ENCODE measurements at regions not wholly inside any gene's neighbourhood (a gene's known extent, or its start where the extent isn't known, plus 50 kb on each side); places are given as distances from the start of the nearest gene placed in this dataset.

DNA sequence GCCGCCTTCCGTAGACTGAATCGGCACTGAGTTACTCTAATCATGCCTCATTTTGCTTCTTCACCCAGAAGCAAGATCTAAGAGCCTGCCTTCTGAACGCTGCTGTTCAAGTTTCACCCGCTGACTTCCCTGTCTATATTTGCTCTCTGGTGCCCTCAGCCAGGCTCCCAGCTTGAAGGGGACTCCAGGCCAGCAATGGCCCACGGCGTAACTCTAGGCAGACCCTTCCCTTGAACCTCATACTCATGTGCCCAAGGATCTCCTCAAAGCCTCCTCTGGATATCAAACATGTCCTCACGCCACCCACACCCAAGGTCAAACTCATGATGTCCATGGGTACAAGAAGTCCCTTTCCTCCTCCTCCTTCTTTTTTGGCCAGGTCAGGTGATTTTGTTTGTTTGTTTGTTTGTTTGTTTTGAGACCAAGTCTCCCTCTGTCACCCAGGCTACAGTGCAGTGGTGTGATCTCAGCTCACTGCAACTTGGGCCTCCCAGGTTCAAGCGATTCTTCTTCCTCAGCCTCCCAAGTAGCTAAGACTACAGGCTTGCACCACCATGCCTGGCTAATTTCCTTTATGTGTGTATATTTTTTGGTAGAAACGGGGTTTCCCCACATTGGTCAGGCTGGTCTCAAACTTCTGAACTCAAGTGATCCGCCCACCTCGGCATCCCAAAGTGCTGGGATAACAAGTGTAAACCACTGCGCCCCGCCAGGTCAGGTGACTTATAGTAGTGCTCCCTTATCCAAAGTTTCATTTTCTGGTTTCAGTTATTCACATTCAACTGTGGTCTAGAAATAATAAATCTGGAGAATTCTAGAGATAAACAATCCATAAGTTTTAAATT is 239.0 kb downstream of the SYK start:
- no peak for DNase-seq (ENCODE audit: low read depth)

DNA sequence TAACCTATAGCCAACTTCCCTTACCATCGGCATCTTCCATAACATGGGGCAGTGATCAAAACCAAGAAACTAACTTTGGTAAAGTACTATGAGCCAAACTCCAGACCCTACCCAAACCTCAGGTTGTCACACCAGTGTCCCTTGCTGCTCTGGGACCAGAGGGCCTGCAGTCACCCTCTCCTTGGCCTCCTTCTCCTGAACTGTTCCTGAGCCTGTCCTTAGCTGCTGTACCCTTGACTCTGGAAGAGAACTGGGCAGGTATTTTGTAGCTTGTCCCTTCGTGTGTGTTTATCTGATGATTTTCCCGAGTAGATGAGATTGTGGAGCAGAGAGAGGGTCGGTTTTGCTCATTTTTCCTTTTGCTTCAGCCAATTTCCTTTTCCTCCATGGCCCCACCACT is 240.4 kb downstream of the SYK start:
- DNase-seq (ENCODE audit: low read depth) = no peak

DNA sequence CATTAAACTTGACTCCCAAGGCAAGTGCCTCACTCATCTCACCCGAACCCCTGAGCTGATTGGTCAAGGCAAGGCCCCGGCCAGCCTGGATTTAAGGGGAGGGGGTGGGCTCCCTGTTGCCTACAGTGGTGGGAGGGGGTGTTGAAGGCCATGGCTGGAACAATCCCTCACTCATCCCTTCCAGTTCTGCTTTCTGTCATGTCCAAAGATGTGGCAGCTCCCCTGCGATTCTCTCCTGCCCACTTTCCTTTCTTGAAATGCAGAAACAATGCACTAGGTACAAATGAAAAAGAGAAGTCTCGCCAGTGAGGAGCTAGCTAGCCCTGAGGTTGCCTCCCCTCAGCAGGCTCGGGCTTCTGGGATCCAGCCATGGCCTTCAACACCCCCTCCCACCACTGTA is 240.9 kb downstream of the SYK start:
- no peak for DNase-seq (ENCODE audit: low read depth)

DNA sequence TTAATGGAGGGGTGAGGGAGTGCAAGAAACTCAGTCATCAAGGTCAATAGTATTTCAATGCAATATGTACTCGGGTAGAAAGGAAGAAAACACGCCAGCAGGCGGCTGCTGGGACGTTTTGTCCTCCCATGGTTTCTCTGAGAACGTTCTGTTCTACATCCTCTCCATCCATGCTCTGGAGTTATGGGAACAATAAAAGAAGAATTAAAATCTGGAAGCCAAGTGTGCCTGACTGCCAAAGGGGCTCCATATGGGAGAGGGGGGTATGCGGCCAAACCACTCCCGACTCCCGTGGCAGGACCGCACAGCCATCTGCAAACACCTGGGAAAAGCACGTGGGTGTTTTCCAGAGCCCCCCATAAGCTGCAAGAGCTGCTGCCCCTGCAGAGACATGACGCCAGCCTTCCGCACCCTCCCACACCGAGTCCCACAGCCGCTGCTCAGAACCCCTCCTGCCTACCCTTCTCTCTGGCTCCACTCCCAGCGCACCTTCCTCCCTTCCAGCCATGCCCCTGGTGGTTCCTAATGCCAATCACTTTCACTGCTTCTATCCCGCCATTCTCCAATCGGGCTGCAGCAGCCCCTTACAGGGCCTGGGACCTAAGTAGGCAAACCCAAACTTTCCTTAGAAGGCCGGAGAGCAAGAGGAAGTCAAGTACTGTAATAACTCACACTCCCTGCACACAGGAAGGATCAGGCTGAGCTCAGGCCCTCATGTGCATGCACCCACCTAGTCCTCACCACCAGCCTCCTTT is 241.6 kb downstream of the SYK start:
- no peak for DNase-seq (ENCODE audit: low read depth)

DNA sequence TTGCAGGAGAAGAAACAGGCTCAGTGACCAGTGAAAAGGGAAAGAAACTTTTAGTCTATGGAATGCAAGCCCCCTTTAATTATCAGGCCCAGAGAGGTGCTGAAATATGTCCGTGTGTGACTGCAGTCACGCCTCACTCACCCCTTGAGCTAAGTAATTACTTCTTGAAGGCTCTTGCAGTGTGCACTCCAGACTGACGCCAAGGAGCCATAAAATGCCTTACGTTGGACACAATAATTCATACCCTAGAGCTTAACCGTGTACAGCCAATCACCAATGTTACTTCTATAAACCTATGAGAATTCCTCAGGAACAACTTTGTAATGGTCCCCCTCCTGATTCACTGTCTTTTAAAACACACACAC is 242.2 kb downstream of the SYK start:
- DNase-seq (ENCODE audit: low read depth) = no peak

DNA sequence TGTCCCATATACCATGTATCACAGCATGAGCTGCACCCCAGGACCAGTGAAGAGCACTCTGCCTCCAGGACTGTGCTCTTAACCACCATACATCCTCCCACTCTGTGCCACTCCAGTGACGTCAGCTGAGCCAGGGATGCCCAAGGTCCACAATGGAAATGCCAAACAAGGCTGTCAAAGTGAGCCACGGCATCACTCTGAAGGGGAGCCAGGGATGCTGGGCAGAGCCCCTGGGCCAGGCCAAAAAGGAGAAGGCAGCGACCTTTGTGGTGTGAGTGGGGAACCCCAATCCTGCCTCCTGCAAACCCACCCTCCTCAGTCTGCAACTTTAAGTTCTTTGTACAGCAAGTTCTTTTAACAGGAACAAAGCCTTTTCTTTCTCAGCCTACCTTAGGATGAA is 242.7 kb downstream of the SYK start:
- no peak for DNase-seq (ENCODE audit: low read depth)

DNA sequence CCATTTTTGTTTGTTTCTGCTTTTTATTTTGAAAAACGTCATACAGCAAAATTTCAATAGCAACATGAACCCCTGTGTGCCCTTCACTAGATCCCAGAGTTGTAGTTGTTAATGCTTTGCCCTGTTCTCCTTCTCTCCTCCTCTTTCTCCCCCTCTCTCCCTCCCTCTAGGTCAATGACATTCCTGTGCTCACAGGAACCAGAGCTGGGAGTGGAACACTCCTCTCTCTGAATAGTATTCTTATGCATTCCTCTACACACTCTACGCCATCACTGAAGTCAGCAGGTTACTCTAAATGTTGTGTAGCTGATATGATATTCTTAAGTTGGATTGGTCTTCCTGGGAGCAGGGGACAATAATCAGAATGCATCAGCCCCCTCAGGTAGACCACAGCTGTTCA is 243.4 kb downstream of the SYK start:
- DNase-seq (ENCODE audit: low read depth) = no peak

DNA sequence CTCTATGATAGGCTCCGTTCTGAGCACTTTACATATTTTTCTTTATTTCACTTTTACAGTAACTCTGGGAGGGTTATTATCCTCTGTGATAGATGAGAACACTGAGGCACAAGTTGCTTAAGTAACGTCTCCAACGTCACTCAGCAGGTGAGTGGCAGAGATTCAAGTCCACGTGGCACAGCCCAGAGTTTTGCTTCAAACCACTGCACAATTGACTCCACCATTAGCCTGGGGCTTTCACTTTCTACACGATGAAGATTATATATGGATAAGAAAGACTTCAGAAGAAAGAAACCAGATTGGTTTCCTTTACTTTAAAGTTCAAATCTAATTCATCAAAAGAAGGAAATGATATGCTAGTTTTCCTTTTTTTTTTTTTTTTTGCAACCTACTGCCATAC is 245.9 kb downstream of the SYK start:
- DNase-seq (ENCODE audit: low read depth) = peak; percentile 33

DNA sequence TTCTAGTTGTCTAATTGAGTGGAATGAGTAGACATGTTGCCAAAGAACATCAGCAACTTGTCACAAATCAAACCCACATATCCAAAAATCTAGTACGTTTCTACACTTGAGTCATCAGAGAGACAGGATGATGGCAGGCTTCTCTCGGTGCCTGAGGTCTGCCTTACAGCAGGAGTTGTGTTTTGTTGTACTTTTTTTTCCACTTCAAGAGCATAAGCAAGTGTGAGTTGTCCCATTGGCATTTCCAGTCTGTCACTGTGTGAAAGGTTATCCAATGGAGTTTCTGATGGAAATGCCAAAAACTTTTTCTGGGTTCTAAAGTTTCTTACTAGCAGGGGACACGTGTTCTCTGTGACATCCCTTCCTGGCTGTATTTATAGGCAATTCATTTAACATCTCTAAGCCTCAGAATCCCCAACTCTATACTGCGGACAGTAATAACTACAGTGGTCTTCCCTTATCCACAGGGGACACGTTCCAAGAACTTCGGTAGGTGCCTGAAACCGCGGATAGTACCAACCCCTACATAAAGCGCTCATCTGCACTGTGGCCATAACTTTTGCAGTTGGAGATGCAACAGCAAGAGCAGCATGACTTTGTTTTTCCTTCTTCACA is 246.5 kb downstream of the SYK start:
- peak; percentile 13 for DNase-seq (ENCODE audit: low read depth)

DNA sequence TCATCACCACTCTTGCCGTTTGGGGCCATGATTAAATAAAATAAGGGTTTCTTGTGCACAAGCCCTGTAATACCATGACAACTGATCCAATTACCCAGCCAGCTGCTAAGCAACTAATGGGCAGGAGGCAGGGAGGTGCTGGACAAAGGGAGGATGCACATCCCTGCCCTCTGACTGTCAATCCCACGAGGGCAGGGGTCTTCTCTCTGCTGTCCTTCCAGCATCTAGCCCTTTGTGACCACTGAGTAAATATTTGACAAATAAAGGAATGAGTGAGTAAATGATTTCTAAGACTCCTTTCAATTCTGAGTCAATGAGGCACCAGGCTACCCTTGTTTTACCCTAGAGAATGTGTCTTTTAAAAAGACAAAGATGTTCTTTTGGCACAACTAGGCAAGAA is 247.1 kb downstream of the SYK start:
- no peak for DNase-seq (ENCODE audit: low read depth)

DNA sequence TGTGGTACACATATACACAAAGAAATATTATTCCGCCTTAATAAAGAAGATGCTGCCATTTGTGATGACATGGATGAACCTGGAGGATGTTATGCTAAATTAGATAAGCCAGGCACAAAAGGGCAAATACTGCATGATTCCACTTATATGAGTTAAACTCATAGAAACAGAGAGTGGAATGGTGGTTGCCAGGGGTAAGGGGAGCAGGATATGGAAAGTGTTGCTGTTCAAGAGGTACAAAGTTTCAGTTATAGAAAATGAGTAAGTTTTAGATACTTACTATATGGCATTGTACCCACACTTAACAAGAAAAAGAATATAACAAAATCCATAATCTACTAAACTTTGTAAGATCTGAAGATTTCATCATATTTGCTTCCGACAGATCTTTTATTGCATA is 252.2 kb downstream of the SYK start:
- DNase-seq (ENCODE audit: low read depth) = no peak

DNA sequence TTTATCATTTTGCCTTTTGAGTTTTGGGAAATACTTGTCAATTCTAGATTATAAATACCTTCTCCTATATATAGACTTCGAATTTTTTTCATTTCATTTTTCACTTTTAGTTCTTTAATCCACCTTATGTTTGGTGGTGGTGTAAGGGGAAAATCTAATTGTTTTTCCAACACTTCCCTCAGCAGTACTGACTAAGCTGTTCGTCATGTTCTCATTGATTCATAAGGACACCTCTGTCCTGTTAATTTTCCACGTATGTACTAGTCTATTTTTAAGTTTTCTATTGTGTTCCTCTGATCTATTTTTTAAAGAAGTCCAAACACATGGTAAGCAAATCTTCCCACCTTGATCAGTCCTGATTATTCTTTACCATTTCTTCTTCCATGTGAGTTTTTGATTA is 254.2 kb downstream of the SYK start:
- DNase-seq (ENCODE audit: low read depth) = no peak

DNA sequence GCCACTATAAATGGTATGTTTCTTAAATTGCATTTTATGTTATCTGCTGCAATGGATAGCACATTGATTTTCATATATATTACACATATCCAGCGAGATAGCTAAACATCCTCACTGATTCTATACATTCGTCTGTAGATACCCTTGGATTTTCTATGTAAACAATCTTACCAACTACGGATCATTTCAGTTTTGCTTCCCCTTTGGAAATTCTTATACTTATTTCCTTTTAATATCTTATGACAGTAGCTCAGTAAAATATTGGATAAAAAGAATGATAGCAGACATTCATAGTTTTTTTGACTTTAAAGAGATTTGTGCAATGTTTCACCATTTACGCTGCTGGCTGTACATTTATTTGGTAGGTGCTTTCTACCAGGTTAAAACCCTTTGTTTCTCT is 254.9 kb downstream of the SYK start:
- no peak for DNase-seq (ENCODE audit: low read depth)

DNA sequence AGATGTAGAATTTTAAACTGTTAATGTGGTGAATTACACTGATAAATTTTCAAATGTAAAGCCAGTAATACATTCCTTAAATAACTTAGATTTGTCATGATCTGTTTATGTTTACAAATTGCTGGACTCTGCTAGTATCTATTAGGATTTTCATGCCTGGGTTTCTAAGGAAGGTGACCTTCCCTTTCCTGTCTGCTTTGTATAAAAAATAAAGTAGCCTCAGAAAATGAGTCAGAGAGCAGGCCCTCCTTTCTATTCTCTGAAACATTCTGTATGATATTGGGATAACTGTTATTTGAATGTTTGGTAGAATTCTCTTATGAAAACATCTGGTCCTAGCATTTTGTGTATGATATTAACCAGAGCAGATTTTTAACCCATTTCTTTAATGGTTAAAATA is 255.3 kb downstream of the SYK start:
- no peak for DNase-seq (ENCODE audit: low read depth)

DNA sequence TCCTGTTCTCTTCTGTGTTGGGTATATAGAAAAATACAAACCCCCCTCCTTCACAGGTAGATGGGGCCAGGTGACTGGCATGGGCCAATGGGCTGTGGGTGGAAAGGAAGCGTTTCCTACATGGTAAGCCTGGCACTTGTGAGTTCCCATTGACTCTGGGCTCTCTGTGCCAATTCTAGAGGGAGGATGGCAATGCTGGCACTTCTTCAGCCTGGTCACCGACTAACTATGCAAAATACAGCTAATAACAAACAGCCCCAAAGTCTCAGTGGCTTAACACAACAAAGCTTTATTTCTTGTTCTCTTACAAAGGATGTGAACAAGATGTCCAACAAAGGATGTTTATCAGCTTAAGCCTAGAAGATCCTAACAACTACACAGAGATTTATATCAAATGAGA is 258.1 kb downstream of the SYK start:
- DNase-seq (ENCODE audit: low read depth) = no peak

DNA sequence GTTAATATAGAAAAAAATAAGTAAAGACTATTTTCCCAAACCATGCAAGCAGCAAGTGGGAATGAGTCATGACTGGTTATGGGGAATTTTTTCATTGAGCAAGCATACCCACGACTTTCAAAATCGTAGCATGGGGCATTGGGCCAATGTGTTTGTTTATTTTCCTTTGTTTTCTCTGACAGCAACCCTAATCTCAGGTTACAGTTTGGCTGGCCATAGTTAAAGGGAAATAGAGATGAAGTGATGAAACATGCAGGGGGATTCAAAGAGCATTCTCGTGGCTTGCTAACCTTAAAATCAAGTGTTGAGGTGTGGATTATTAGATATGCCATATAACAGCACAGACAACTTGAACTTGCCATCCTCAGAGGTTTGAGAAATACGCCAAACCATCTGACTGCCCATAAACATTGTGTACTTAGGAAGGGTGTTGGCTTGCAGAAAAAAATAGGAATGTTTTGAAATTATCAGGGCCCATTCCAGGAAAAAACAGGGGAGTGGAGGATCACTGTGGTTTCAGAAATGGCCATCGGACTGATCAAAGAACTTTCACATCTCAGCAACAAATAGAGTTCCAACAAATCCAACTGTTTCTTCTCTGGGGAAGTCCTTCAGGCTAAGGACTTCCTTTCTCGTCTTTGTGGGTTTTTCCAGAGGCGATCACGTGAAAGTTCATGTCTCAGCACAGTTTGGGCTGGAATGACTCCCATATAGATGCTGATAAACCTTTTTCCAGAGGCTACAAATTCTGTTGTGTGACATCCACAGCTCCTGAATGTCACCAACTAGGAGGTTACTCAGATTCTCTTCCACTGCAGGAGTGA is 259.1 kb downstream of the SYK start:
- DNase-seq (ENCODE audit: low read depth) = no peak

DNA sequence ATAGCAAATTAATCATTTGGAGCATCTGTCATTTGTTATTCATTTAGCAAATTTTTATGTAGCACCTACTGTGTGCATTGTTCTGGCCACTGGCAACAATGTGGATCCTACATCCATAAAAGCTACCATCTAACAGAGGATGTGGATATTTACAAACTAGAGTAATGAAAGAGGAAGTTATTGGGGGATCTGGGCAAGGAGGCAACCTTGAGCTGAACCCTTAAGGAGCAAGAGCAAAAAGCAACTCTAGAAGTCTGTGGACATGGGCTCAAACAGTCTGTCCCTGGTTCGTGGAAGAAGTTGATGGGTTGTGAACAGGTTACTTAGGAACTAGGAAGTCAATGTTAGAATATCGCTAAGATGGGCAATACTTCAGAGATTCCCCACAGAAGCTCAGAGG is 259.9 kb downstream of the SYK start:
- DNase-seq (ENCODE audit: low read depth) = no peak

DNA sequence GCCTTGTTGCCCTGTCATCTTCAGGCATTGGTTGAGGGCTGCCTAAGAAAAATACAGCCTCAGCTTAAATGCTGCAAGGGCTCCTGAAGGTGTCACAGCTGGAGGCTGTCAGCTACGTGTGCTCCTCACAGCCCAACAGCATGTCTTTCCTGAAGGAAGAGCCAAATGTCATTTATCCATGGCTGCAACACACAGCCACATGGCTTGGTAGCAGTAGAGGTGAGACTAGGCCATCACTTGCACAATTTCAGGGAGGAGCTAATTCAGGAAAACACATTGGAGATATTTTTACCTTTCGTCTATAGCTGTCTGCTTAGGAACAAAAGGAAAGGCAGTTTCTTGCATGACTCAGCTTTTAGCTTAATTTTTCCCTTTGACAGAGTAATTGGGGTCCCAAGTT is 260.7 kb downstream of the SYK start:
- DNase-seq (ENCODE audit: low read depth) = no peak

DNA sequence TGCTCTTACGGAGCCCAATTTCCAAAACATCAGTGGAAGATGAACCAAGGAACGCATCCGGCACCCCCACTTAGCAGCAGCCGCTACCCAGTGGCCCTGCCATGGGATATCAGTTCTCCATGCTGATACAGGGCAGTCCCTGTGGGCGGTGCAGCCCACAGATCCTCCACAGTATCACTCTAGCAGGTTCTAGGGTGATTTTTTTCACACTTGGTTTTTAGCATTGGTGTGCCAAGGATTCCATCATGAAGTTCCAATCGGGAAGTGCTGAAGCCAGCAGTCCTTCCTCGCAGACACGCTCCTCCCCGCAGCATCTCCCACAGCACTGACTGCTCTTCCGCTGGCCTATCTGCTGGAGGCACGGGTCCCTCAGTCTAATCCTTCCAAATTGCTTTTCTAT is 261.9 kb downstream of the SYK start:
- DNase-seq (ENCODE audit: low read depth) = no peak

DNA sequence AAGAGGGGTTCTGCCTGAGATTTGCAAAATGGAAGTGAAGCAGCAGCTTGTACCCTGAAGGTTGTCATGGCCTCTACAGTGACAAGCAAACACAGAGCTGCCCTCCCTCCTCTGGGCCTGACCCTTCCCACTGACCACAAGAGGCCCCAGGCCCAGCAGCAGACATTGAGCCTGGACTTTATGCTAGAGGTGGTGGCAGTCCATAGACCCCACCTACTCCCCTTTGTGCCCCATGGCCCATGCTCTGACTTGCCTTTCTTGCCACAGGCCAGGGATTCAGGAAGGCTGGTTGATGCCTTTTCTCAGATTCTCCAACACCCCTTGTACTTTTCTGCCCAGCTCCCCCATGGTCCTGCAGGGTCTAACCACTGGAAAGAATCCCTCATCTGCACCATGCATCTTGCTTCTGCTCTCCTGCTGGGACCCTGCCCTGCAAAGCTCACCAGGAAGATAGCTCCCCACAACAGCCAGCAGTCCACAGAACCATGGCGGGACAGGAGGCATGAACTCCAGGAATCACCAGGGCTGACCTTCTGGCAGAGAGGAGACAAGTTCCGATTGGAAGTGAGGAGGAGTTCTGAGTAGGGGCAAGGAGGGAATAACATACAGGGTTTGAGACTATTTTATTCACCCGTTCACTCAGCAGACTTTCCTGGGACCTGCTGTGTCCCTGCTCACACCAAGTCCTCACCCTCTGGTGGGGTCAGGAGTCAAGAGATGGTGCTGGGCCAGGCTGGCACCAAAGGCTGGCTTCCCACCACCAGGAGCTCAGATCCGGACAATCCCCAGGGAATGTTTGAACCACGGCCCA is 263.8 kb downstream of the SYK start:
- DNase-seq (ENCODE audit: low read depth) = no peak

DNA sequence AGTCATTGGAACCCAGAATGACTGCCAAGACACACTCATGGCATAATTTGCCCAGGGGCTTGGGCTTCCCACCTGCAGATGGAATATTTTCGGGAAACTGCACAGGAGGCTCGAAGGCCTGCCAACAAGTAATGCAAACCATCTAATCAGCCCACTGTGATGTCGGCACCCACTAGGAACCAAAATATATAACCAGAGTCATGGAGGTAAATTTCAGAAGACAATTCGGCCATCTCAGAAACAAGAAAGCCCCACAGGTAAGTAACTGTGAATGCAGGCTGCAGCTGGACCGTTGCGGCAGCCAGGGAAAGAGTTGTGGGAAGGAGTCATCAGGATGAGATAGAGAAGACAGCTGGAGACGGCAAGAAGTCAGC is 264.4 kb downstream of the SYK start:
- DNase-seq (ENCODE audit: low read depth) = no peak

DNA sequence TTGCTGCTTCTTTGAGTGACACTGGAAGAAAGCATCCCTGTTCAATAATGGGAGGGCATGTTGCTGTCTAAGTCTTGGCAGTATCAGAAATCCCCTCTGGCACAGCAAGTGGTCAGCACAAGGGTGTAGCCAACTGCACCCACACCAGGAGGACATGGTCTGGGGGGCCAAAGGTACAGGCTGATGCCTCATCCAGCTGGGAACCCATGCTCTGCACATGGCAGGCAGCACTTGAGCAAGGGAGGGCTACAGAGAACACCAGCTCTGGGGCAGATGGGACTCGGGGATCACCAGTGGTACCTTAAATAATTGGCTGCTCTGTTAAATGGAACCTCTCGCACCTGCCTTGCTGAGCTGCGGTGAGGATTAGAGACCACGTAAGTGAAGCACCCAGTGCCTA is 265.2 kb downstream of the SYK start:
- DNase-seq (ENCODE audit: low read depth) = no peak

All from stimulated activated CD4-positive, alpha-beta T cell treated with anti-CD3 and anti-CD28 coated beads, Interleukin-2, amount 100 ng/mL, for 4 hours (primary cell).